H9 (cell line): ENCODE measurements at regions not wholly inside any gene's neighbourhood (a gene's known extent, or its start where the extent isn't known, plus 50 kb on each side); places are given as distances from the start of the nearest gene placed in this dataset.

ENCODE experiments used
- DNase-seq: peaks from one replicate; pipeline ENCODE4 v3.0.0-alpha.2; 2017
- H2AFZ ChIP-seq: one replicate; pipeline ENCODE4 v1.6.1; 2013; ENCODE audit warnings: mild to moderate bottlenecking, low read length, control low read depth, moderate library complexity
- H2AK5ac ChIP-seq: 2 replicates; pipeline ENCODE4 v1.6.1; 2013; ENCODE audit warnings: low read length, control low read depth, mixed read lengths; ENCODE audit not compliant: insufficient read length
- H2BK120ac ChIP-seq: one replicate; pipeline ENCODE4 v1.6.1; 2013; ENCODE audit warnings: low read depth, mild to moderate bottlenecking, low read length, control low read depth, inconsistent platforms; ENCODE audit not compliant: poor library complexity, severe bottlenecking
- H2BK12ac ChIP-seq: 2 replicates; pipeline ENCODE4 v1.6.1; 2013; ENCODE audit warnings: low read length, control low read depth, mixed read lengths, low read depth; ENCODE audit not compliant: insufficient read length
- H2BK15ac ChIP-seq: 2 replicates; pipeline ENCODE4 v1.6.1; 2013; ENCODE audit warnings: low read depth, low read length, control low read depth
- H2BK20ac ChIP-seq: one replicate; pipeline ENCODE4 v1.6.1; 2013; ENCODE audit warnings: low read depth, mild to moderate bottlenecking, low read length, control low read depth, inconsistent platforms; ENCODE audit not compliant: poor library complexity, severe bottlenecking
- H2BK5ac ChIP-seq: 2 replicates; pipeline ENCODE4 v1.6.1; 2013; ENCODE audit warnings: low read length, control low read depth, mixed read lengths; ENCODE audit not compliant: insufficient read length
- H3K14ac ChIP-seq: 2 replicates; pipeline ENCODE4 v1.6.1; 2013; ENCODE audit warnings: low read length, control low read depth; ENCODE audit not compliant: insufficient read depth
- H3K18ac ChIP-seq: 2 replicates; pipeline ENCODE4 v1.6.1; 2013; ENCODE audit warnings: low read depth, mild to moderate bottlenecking, mixed read lengths, low read length, control low read depth; ENCODE audit not compliant: insufficient read length
- H3K23ac ChIP-seq: 2 replicates; pipeline ENCODE4 v1.6.1; 2013; ENCODE audit warnings: low read length, control low read depth, mixed read lengths, low read depth; ENCODE audit not compliant: insufficient read length
- H3K23me2 ChIP-seq: 2 replicates; pipeline ENCODE4 v1.6.1; 2013; ENCODE audit warnings: low read depth, mild to moderate bottlenecking, mixed read lengths, low read length, control low read depth; ENCODE audit not compliant: insufficient read length, poor library complexity, severe bottlenecking
- H3K27ac ChIP-seq: 2 replicates; pipeline ENCODE4 v1.5.1; 2013; ENCODE audit warnings: low read length, control low read depth, mixed read lengths, low read depth; ENCODE audit not compliant: insufficient read length
- H3K27me3 ChIP-seq: 2 replicates; pipeline ENCODE4 v1.6.1; 2013; ENCODE audit warnings: low read length, control low read depth, inconsistent platforms; ENCODE audit not compliant: insufficient read depth
- H3K4ac ChIP-seq: 2 replicates; pipeline ENCODE4 v1.6.1; 2013; ENCODE audit warnings: low read depth, mild to moderate bottlenecking, control low read depth, inconsistent platforms, low read length, moderate library complexity
- H3K4me1 ChIP-seq: 2 replicates; pipeline ENCODE4 v1.6.1; 2013; ENCODE audit warnings: low read length, control low read depth, inconsistent platforms; ENCODE audit not compliant: insufficient read depth
- H3K4me2 ChIP-seq: 2 replicates; pipeline ENCODE4 v1.6.1; 2013; ENCODE audit warnings: low read length, control low read depth, mixed read lengths; ENCODE audit not compliant: insufficient read length, insufficient read depth
- H3K56ac ChIP-seq: 2 replicates; pipeline ENCODE4 v1.6.1; 2013; ENCODE audit warnings: low read depth, mild to moderate bottlenecking, mixed read lengths, low read length, control low read depth; ENCODE audit not compliant: insufficient read length
- H3K79me1 ChIP-seq: 2 replicates; pipeline ENCODE4 v1.6.1; 2013; ENCODE audit warnings: low read depth, mild to moderate bottlenecking, moderate library complexity, low read length, control low read depth, inconsistent platforms; ENCODE audit not compliant: insufficient read depth, poor library complexity, severe bottlenecking
- H3K79me2 ChIP-seq: 2 replicates; pipeline ENCODE4 v1.6.1; 2013; ENCODE audit warnings: low read length, control low read depth, inconsistent platforms; ENCODE audit not compliant: insufficient read depth
- H3K9ac ChIP-seq: 2 replicates; pipeline ENCODE4 v1.6.1; 2013; ENCODE audit warnings: low read length, control low read depth, mixed read lengths; ENCODE audit not compliant: insufficient read length; ENCODE audit errors: extremely low read depth
- H3K9me3 ChIP-seq: one replicate; pipeline ENCODE4 v1.6.1; 2013; ENCODE audit warnings: low read depth, low read length, inconsistent platforms; ENCODE audit not compliant: control insufficient read depth
- H3T11ph ChIP-seq: one replicate; pipeline ENCODE4 v1.6.1; 2013; ENCODE audit warnings: mild to moderate bottlenecking, low read length, control low read depth, inconsistent platforms
- H4K20me1 ChIP-seq: one replicate; pipeline ENCODE4 v1.6.1; 2013; ENCODE audit not compliant: control insufficient read depth, insufficient read length, insufficient read depth
- H4K5ac ChIP-seq: 2 replicates; pipeline ENCODE4 v1.6.1; 2013; ENCODE audit warnings: low read depth, mild to moderate bottlenecking, mixed read lengths, low read length, control low read depth; ENCODE audit not compliant: insufficient read length
- H4K8ac ChIP-seq: replicated peaks from 2 replicates; pipeline ENCODE4 v1.6.1; 2013; ENCODE audit warnings: low read length, control low read depth, mixed read lengths, low read depth; ENCODE audit not compliant: insufficient read length
- H4K91ac ChIP-seq: 2 replicates; pipeline ENCODE4 v1.6.1; 2013; ENCODE audit warnings: low read depth, mild to moderate bottlenecking, moderate library complexity, mixed read lengths, low read length, control low read depth; ENCODE audit not compliant: insufficient read length
- H3K27ac Mint-ChIP-seq, 3 experiments: 2 replicates in 2 of 3; 3 replicates in 1 of 3; pipeline ENCODE4 v1.8.0; 2020 to 2021; ENCODE audit warnings: mixed read lengths in 3 of 3, mild to moderate bottlenecking in 1 of 3, moderate library complexity in 1 of 3
- H3K27me3 Mint-ChIP-seq: 2 replicates; pipeline ENCODE4 v1.8.0; 2021; ENCODE audit warnings: low read depth, mild to moderate bottlenecking, moderate library complexity, mixed read lengths
- H3K36me3 Mint-ChIP-seq, 3 experiments: 2 replicates in 2 of 3; 3 replicates in 1 of 3; pipeline ENCODE4 v1.8.0; 2020 to 2021; ENCODE audit warnings: low read depth in 3 of 3, mixed read lengths in 3 of 3; ENCODE audit not compliant: insufficient read depth in 1 of 3
- H3K4me1 Mint-ChIP-seq, 2 experiments: 2 replicates each; pipeline ENCODE4 v1.8.0; 2020; ENCODE audit warnings: mixed read lengths in 2 of 2
- H3K4me3 Mint-ChIP-seq, 2 experiments: 2 replicates in 1 of 2; 3 replicates in 1 of 2; pipeline ENCODE4 v1.8.0; 2020 to 2021; ENCODE audit warnings: mild to moderate bottlenecking in 2 of 2, mixed read lengths in 2 of 2, moderate library complexity in 1 of 2
- H3K9me3 Mint-ChIP-seq, 2 experiments: 2 replicates in 1 of 2; 3 replicates in 1 of 2; pipeline ENCODE4 v1.8.0; 2020; ENCODE audit warnings: mild to moderate bottlenecking in 2 of 2, mixed read lengths in 2 of 2, moderate library complexity in 1 of 2
- WGBS: extraction: QIAGEN DNeasy Blood & Tissue Kit; methylation state at CpG from one replicate; pipeline ENCODE4 v1.1.7; 2013; ENCODE audit warnings: missing lambda C conversion rate, low lambda C conversion rate, mixed read lengths; ENCODE audit not compliant: insufficient read length; ENCODE audit errors: extremely low coverage; 5-methylcytosine and 5-hydroxymethylcytosine counted together
- TF ChIP-seq, protein P1 (sequence below): fragments of 200-600 bp; sonication (generic); conservative IDR thresholded peaks from 3 replicates; pipeline ENCODE4 v1.8.0; 2021; ENCODE audit warnings: antibody characterized with exemption, mild to moderate bottlenecking

DNA sequence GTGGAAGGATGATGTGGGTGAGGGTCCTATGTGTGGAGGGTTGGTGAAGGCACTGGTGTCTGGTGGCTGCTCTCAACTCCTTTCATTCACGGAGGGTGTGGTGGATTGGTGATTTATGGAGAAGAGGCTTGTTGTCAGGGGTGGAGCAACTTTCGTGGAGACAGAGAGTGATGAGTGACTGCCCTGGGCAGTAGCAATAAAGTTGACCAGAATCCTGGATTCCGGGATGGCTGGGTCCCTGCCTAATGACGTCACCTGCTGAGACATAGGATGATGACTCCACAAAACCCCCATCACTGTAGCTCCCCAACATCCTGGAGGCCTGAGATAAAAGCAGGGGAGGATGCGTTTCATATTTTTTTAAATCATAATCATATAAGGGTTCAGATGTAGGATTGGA, 193.0 kb downstream of the ACKR3 start:
- no peak for DNase-seq
- Histone ChIP-seq H3K79me2 (no peaks in the 10 kb centered on the region), H3K4me2 (no peak overlapping the region), H3K56ac (no peak overlapping the region), H2BK5ac (no peak overlapping the region), H2AK5ac (no peak overlapping the region), H4K5ac (no peak overlapping the region), H4K20me1 (no peaks in the 10 kb centered on the region), H2AFZ (no peak overlapping the region), H3K79me1 (no peaks in the 10 kb centered on the region), H3K23me2 (no peaks in the 10 kb centered on the region), H3K9ac (no peak overlapping the region), H3K14ac (no peak overlapping the region), H3T11ph (no peak overlapping the region), H3K9me3 (no peaks in the 10 kb centered on the region), H3K18ac (no peak overlapping the region), H4K8ac (no peak overlapping the region), H2BK15ac (no peak overlapping the region), H2BK20ac (no peak overlapping the region), H3K23ac (no peak overlapping the region), H3K27ac (no peak overlapping the region), H3K4me1 (no peaks in the 10 kb centered on the region), H2BK120ac (no peak overlapping the region), H2BK12ac (no peak overlapping the region), H3K4ac (no peak overlapping the region), H3K27me3 (no peaks in the 10 kb centered on the region), H4K91ac (no peak overlapping the region)
- no CpG with 5 or more reads among the region's 5 CpGs for WGBS
- H3K27ac Mint-ChIP-seq: no peak overlapping the region
- H3K27me3 Mint-ChIP-seq: peaks cover 4% of the 10 kb centered on the region; the same call in 1 of the 2 replicates
- H3K4me3 Mint-ChIP-seq: no peak overlapping the region
- H3K9me3 Mint-ChIP-seq: peaks cover 7 to 13% of the 10 kb centered on the region in 2 experiments
- peaks cover 7 to 12% of the 10 kb centered on the region in 2 experiments for H3K4me1 Mint-ChIP-seq
- TF ChIP-seq, protein P1, sequence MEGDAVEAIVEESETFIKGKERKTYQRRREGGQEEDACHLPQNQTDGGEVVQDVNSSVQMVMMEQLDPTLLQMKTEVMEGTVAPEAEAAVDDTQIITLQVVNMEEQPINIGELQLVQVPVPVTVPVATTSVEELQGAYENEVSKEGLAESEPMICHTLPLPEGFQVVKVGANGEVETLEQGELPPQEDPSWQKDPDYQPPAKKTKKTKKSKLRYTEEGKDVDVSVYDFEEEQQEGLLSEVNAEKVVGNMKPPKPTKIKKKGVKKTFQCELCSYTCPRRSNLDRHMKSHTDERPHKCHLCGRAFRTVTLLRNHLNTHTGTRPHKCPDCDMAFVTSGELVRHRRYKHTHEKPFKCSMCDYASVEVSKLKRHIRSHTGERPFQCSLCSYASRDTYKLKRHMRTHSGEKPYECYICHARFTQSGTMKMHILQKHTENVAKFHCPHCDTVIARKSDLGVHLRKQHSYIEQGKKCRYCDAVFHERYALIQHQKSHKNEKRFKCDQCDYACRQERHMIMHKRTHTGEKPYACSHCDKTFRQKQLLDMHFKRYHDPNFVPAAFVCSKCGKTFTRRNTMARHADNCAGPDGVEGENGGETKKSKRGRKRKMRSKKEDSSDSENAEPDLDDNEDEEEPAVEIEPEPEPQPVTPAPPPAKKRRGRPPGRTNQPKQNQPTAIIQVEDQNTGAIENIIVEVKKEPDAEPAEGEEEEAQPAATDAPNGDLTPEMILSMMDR: no peak
- peaks cover 0 to 11% (median 0%) of the 10 kb centered on the region in 3 experiments; a peak in 3 of 7 replicates for H3K36me3 Mint-ChIP-seq
